NCI-H2171 treated with DMSO at 0.1 percent for 48 hours (cell line): ENCODE measurements at regions not wholly inside any gene's neighbourhood (a gene's known extent, or its start where the extent isn't known, plus 50 kb on each side); places are given as distances from the start of the nearest gene placed in this dataset.

Experiments used
- DNase-seq: peaks from one replicate; lab custom pipeline; 2025; lab: John Stamatoyannopoulos, UW

GRCh38 chr7:38331853-38332595 lies 58.6 kb upstream of the TARP start:
- DNase-seq: peak; percentile 38

- DNase-seq: no peak
Observed at GRCh38 chr7:38330861-38331621, 57.6 kb upstream of the TARP start.

GRCh38 chr7:38330039-38330438 lies 56.6 kb upstream of the TARP start:
- no peak for DNase-seq

- DNase-seq: no peak
Observed at GRCh38 chr7:38329340-38329739, 55.9 kb upstream of the TARP start.

GRCh38 chr7:38328814-38329213 lies 55.4 kb upstream of the TARP start:
- DNase-seq: no peak

GRCh38 chr7:38327637-38328036 lies 54.2 kb upstream of the TARP start:
- no peak for DNase-seq
